GM12892 (cell line): ENCODE measurements at regions not wholly inside any gene's neighbourhood (a gene's known extent, or its start where the extent isn't known, plus 50 kb on each side); places are given as distances from the start of the nearest gene placed in this dataset.

Experiments
- POLR2A ChIP-seq: IDR thresholded peaks from 2 replicates; pipeline ENCODE4 v1.6.1; 2011; ENCODE audit warnings: low read depth, low read length, control low read depth
- POLR2AphosphoS5 ChIP-seq: IDR thresholded peaks from 2 replicates; pipeline ENCODE4 v1.6.1; 2011; ENCODE audit warnings: low read depth, low read length, control low read depth
- TAF1 ChIP-seq: IDR thresholded peaks from 2 replicates; pipeline ENCODE4 v1.6.1; 2011; ENCODE audit warnings: low read depth, mild to moderate bottlenecking, control low read depth, low read length, borderline replicate concordance

- TF ChIP-seq POLR2A (no peak), TAF1 (no peak), POLR2AphosphoS5 (no peak)
Observed at GRCh38 chr13:64165826-64166225, 2750.2 kb upstream of the PCDH20 start.
